GM21367 (cell line): ENCODE measurements at regions not wholly inside any gene's neighbourhood (a gene's known extent, or its start where the extent isn't known, plus 50 kb on each side); places are given as distances from the start of the nearest gene placed in this dataset.

Experiments used
- ATAC-seq: cut with Tn5 transposase; IDR thresholded peaks from one replicate; pipeline ENCODE4 v1.9.1; 2021; ENCODE audit not compliant: unreplicated experiment

DNA sequence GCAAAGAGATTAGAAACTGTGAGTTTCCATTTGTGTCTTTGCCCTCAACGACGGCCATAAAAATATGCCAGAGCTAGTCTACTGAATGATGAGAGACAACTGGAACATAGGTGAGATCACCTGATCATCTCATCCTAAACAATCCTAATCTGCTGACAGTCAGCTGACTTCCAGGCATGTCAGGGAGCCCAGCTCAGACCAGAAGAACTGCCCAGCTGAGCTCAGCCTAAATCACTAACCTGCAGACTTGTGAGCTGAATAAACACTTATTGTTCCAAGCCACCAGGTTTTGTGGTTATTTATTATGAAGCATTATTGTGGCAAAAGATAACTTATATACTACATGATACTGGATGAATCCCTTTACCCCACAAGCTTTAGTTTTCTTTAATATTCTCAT is 118.9 kb upstream of the PLEKHG7 start:
- no peak for ATAC-seq

DNA sequence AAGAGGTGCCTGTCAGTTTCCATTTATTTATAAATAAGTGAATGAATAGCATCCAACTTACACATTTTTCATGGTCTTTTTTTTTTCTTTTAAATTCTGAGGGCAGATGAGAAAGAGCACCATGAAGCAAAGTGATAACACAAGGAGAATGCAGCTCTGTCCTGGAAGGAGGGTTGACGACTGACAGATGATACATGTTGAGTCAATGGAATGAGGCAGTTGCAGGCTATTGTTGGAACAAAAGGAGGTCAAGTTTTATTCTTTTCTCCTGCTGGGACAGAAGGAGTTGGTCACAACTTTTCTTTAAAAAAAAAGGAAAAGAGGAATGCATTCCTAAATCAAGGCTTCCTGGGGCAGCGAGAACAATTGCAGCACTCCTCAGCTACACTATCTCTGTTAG is 119.9 kb upstream of the PLEKHG7 start:
- ATAC-seq: no peak

DNA sequence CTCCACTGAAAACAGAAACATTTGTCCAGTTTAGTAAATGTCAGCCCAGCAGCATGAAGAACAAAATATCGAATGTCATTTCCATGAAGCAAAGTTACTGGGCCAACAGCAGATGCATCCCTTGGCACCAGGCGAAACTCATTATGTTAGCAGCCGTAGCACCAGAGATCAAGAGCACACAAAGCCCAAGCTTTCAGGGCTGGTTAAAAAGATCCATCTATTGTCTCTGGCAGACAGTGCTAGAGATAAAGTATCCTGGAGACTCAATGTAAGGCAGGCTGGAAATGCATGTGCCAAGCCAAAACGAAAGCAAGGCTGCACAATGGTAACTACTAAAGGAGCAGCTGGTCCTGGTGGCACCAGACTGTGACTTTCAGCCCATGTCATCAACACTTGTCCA is 120.3 kb upstream of the PLEKHG7 start:
- ATAC-seq: no peak

DNA sequence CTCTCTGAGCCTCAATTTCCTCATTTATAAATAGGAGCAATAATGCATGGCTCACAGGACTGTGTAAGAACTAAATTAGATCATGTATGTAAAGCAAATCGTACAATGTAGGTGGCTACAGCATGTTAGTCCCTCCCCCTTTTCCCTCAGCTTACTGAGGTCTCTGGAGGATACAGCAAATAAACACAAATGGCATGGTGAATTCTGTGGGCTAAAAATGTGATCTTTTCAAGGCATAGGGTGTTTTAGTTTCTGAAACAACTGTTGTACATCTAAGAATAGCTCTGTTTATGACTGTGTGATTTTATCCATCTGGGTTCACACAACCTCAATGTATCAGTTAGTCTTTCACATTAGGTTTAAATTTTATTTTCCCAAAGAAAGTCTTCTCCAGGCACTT is 121.2 kb upstream of the PLEKHG7 start:
- ATAC-seq: peak; percentile 38

DNA sequence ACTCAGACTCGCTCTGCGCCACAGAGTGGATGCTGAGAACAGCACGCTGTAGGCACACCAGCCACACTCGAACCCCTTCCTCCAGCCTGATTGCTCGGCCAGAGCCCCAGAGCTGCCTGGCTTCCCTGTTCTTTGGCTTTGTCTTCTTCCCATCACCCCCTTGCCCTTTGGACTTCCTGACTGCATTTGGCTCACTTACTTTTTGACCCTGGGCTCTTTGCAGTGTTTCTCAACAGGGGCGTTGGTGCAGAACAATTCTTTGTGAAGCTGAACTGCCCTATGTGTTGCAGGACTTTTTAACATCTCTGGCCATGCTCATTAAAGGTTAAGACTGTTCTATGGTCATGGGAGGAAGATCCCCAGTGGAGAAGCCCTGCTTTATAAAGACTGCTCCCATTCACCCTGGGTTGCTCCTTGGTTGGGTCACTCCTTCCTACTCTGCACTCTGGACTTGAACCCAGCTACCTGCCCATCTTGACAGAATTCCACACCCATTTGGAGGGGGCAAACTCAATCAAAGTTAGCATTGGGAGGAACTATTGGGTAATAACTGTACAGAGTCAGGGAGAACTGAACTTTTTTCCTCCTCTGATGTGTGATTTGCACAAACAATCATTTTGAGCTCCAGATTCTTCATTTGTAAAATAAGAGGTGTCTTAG is 127.7 kb upstream of the PLEKHG7 start:
- no peak for ATAC-seq

DNA sequence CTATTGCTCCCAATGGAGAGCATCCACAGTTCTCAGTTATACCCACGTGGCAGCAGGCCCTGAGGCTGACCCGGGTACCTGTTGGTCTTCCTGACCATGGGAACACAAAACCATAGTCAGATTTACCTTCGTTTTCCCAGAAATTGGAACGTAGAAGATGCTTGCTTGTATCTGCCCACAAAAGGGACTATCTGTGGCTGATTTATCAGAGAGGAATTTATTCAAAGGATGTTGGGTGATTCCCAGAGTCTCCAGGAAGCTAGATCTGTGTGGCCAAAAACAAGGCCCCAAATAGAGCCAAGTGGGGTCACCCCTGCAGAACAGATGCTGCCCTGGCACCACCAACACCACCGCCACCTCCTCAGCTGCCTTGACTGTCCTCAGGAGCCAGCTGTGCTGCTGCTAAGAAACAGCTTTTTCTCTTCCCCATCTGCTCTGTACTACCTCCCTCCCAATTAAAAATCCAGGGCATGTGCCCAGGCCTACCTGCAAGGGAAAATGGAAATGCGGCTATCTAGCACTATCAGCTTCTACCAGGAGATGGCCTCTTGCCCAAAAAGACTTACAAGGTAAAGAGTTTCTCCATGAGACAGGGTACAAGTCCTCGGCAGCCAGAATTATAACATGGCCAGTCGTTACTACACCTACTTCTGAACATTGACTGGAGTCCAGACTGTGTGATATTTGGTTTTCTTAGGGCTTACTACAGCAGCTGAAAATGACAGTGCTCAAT is 128.6 kb upstream of the PLEKHG7 start:
- ATAC-seq: no peak

DNA sequence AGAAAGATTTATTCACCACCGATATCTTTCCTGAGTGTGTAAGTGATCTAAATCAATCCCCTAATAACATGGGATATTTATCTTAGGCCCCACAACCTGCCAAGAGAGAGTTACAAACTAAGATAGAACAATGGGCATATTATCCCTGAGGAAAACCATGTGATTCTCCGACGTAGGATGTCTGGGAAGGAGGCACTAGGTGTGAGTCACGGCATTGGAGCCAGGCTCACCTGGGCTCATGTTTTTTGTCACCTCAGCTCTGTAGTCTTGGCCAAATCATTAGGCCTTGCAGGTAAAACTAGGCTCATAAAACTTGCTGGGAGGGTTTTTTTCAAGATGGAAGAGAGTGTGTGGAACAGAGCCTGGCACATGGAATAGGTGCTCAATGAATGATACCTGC is 129.7 kb upstream of the PLEKHG7 start:
- no peak for ATAC-seq

DNA sequence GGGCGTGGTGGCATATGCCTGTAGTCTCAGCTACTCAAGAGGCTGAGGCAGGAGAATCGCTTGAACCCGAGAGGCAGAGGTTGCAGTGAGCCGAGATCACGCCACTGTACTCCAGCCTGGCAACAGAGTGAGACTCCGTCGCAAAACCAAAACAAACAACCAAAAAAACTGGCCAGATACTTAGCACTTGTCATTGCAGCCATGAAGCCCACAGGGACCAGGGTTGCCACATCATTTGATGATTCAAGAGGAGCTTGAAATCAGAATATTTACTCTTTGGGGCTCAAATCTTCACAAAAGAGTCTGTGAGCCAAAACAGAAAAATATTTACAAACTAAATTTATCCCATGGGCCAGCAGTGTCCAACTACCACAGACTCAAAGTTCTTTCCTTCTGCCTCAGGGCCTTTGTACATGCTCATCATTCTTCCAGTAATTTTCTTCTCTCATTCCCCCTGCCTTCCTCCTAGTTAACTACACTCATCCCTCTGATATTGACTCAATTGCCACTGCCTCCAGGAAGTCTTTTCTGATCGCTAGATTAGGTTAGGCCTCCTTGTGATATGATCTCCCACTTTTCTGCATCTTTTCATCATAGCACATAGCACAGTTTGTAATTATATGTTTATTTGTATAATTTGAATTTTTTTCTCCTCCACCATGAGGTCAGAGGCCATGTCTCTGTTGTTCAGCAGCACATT is 130.8 kb upstream of the PLEKHG7 start:
- ATAC-seq: no peak

DNA sequence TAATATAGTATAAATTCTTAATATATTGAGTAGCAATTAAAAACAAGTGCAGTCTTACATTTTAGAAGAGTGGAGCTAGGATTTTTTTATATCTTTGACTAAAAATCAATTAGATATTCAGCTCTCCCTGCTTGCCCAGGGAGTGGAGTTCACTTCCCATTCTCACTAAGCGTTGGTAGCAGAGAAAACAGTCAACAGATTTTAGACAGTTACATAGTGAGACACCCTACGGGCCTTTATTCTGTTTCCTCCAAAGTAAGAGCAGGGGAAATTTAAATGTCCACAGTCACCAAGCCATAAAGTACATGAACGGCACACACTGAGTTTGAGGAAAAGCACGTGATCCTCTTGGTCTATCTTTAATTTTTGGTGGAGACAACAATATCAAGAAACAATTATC is 131.6 kb upstream of the PLEKHG7 start:
- no peak for ATAC-seq

DNA sequence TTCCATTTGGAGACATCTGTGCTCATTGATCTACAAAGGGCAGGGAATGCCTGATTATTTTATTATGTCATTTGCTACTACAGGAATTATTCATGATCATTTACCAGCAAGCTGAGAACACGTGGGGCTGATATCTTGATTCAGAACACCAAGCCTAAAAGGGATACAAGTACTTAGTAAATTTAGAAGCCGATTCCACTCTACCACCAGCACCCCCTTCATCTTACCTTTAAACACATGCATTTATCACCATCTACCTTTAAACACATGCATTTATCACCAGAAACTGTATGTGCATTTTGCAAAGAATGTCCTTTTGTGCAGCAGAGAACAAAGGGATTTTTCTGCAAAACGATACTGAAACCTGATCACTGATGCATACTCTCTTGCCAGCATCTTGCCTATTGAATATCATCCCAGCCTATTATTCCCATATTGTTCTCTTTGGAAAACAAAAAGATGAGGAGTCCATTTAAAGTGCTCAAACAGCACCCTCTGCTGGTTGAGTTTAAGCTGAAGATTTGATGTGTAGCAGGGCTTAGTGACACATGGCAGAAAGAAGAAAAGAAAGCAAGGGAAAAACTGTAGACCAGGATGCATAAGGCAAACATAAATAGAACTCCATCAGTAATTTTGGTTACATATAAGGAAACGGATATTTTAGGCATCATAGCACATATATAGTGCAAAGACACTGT is 132.6 kb upstream of the PLEKHG7 start:
- ATAC-seq: peak; percentile 78

DNA sequence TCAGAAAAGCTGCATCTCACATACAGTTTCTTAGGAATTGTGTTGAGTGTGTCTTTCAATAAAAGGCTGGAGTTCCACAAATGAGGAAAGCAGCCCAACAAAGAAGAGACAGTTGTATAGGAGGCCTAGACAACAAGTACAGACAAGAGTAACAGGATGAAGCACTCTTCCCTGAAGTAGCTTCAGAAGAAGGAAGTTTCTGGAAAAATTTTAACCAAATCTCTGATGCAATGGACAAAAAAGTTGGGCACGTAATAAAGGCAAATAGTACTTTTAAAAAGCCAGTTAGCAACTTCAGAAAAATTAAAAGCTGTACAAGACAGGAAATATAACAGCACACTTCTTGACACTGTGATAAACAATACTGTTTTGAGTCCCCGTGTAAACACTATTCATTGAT is 134.1 kb upstream of the PLEKHG7 start:
- no peak for ATAC-seq

DNA sequence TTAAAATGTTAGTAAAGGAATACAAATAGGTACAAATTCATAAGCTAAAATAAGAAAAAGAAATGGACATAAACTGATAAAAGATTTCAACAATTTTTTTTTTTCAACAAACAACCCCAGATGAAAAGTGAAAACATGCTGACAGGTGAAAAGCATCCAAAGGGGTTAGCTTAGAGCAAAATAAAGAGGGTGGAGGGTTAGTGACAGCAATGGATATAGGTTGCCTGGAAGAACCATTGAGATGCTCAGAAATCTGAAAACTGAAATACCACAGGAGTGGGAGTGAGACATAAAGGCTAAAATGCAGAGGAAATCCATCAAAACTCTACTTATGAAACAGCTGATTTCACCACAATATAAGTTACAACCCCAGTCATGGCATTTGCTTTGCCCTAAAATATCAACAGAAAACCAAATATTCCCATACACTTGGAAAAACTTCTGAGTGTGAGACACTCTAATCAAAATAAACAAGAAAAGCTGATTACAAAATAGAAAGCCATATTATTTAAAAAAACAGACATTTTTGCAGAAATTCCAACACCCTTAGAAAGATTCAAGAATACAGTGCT is 136.3 kb upstream of the PLEKHG7 start:
- no peak for ATAC-seq

DNA sequence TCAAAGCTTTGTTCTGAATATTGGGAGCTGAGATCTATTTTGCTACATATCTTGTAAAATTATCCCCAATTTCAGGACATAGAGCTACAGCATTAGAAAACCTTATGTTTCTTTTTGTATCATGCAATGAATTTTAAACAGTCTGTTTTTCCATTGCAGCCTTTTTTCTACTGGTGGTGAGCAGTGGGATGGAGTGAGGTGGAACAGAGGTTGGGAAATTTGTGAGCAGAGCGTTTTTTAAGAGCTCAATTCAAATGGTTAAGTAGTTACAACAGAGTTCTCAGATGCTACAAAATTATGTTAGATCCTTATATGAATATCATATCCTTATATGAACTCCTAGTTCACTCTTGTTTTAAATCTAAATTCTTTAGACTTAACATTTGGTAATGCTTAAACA is 139.0 kb upstream of the PLEKHG7 start:
- no peak for ATAC-seq

DNA sequence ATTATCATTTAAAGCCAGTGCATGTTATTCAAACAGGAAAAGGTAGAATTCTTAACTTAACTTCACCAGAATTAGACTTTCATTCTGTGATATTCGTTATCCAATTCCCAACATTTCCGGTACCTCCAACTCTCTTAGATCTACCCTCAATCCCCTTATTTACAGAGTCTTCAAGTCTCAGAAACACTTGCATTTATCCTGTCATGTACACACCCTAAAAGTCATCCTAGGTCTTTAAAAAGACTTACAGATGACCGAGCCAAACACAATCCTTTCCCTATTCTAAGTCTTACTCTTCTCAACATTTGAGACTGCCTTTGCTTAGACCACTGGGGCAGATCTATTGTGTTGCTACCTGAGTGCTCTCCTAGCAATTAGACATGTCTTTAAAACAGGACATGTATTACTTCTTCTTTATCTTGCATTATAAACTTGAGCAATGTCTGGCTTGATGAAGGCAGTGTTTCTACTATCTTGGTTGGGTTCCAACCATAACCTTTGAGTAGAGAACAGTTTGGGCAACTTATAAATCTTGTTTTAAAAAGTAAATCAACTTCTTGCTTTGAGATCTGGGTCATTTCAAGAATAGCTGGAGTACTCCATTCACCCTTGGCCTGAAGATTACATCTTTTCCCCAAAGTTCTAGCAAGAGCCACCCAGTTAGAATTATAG is 140.6 kb upstream of the PLEKHG7 start:
- ATAC-seq: no peak

DNA sequence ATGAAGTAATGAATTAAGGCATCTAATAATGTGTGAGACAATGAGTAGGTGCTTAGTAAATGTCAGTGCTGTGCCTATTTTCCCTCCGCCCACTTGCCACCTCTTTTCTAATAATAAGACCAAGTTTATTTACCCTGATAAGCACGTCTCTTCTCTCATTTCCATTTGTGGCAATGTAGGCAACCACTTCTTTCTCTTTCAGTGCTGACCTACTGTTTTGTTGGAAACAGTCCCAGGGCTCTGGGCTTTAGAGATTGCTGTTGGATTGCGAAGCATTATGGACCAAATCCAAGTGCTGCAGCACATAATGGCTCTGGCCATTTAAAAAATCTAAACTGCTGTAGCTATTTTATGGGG is 141.3 kb upstream of the PLEKHG7 start:
- ATAC-seq: no peak

DNA sequence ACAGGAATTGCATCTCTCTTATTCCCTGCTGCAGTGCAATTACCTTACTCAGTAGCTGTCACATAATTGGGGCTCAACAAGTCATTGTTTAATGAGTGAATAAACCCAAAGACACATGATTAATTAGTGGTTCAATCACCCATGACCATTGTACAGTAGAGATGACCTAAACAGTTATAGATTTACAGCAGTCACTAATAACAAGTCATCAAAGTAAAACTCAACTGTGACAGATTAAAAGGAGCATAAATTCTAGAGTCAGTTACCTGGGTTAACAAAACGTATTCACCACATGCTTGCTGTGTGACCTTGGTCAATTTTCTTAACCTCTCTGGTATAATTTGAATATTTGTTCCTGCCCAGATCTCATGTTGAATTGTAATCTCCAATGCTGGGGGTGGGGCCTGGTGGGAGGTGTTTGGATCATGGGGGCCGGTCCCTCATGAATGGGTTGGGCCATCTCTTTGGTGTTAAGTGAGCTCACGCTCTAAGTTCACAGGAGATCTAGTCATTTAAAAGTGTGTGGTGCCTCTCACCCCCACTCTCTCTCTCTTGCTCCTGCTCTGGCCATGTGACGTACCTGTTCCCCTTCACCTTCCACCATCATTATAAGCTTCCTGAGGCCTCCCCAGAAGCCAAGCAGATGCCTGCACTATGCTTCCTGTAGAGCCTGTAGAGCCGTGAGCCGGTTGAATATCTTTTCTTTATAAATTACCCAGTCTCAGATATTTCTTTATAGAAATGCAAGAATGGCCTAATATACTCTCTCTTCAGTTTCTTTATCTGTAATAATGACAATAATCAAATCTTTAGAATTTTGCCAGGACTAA is 141.9 kb upstream of the PLEKHG7 start:
- ATAC-seq: no peak

DNA sequence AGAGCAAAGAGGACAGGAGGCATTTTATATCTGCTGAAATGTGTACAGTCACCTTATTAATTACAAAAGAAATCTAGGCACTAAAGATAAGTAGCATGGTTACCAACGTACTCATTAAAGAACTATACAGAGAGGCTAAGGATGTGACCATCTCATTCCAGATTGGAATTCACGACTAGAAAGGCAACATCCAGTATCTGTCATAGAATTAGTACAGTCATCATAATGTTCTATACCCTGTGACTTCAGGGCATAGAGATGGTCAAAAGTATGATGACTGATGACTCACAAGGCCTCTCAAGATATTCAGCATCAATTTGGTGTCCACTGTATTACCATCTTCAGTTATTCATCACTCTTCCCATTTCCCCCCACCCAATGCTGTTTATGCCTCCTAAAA is 144.0 kb upstream of the PLEKHG7 start:
- ATAC-seq: no peak

DNA sequence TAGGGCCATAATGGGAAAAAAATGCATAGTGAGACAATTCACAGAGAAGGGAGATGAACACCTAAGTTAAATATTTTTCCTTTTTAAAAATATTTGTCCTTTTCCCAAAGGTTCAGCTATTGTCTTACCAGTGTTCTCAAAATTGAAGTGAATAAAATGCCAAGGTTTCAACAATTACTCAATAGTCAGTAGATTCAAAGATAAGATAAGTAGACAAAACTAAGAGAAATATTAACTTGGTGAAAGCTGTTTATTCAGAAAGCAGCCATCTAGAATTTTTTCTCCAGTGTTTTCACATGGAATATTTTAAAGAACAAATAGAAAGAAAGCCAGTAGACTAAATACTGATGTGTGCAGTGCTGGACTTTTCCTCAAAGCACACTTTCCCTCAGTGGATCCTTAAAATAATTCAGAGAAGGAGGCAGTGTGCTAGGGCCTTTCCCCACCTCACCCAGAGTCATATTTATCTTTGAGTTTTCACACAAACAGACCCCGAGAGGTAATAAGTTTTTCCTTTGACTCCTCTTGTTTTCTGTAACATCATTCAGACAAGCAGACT is 144.5 kb upstream of the PLEKHG7 start:
- ATAC-seq: no peak

DNA sequence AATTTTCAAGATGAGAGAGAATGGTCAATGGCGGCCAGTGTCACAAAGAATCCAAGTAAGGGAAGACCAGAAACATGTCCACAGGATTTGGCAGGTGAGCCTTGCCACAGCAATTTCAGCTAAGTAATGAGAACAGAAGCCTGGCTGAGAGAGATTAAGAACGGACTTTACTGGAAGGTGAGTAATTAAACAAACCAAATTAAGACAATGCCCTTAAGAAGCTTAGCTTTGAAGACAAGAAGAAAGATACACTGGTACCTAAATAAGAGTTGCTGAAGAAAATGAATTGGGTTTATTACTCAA is 145.4 kb upstream of the PLEKHG7 start:
- ATAC-seq: no peak
